Gastroesophageal sphincter (tissue), 3 donors: ENCODE measurements at regions not wholly inside any gene's neighbourhood (a gene's known extent, or its start where the extent isn't known, plus 50 kb on each side); places are given as distances from the start of the nearest gene placed in this dataset.

Source experiments
- CTCF ChIP-seq, 4 experiments: fragments of 200-600 bp in 2 of 4; fragments of 450-650 bp in 2 of 4; sonication (generic) in 1 of 4; IDR thresholded peaks; one replicate each; pipeline ENCODE4 v1.5.1; 2017 to 2019; ENCODE audit warnings: antibody characterized with exemption in 4 of 4, mild to moderate bottlenecking in 2 of 4, moderate library complexity in 2 of 4
- POLR2A ChIP-seq, 2 donors: fragments of 450-650 bp; IDR thresholded peaks; one replicate each; pipeline ENCODE4 v1.6.1; 2017; ENCODE audit warnings: antibody characterized with exemption in 2 of 2, mild to moderate bottlenecking in 2 of 2, moderate library complexity in 1 of 2

DNA sequence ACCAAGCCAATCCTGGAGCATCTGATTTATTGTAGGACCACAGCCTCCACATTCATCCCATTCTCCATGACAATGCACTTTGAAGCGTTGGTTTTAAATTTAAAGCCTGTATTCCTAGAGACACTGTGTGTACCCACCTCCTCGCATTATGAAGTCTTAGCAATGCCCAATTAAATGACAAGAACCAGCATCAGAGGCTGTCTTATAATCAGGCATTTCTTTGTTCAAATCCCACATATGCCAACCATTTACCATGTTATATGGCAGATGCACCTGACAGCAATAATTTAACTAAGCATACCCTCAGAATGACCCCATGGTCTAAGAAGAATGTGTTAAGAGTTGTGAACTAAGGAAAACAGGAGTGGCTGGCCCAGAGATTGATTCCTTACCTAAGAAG, 188.2 kb downstream of the IPMK start:
- TF ChIP-seq CTCF (IDR thresholded peaks at IDR 0.05) (no peak), POLR2A (IDR thresholded peaks at IDR 0.05) (no peak)
